NCI-H1048 (cell line): ENCODE measurements at regions not wholly inside any gene's neighbourhood (a gene's known extent, or its start where the extent isn't known, plus 50 kb on each side); places are given as distances from the start of the nearest gene placed in this dataset.

Source experiments
- DNase-seq: peaks from one replicate; lab custom pipeline; 2025; lab: John Stamatoyannopoulos, UW

DNA sequence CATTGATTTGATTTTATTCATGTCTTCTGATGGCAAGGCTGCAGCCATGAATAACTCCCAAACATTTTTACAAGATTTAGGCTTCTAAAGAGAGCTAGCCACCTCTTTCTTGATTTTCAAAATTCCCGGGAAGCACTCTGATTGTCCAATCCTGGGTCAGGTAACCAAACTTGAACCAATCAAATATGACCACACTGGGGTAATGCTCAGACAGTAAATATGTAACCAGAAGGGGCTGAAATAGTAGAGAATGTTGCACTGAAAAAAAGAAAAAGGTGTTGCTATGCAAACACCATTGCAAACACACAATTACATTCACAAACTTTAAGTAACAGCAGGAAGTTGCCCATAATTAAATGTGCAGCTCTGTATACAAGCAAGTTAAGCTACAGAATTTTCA, 112.9 kb upstream of the IQCM start:
- no peak for DNase-seq

DNA sequence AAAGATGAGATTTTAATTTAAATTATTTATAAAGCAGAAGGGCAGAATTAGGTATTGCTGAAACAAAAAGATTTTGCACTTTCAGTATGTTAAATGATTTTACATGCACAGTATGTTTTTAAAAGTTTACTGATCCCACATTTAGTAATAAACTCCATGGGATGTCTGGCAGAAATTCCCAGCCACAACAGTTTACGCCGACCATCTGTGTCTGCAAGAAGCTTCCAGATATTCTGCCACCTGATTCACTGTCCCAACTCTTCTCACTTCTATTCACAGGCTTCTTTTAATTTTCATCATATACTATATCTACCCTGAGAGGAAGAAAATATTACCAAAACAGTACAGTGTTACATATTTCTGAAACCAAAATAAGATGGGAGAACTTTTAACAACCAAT, 115.8 kb upstream of the IQCM start:
- DNase-seq = no peak

DNA sequence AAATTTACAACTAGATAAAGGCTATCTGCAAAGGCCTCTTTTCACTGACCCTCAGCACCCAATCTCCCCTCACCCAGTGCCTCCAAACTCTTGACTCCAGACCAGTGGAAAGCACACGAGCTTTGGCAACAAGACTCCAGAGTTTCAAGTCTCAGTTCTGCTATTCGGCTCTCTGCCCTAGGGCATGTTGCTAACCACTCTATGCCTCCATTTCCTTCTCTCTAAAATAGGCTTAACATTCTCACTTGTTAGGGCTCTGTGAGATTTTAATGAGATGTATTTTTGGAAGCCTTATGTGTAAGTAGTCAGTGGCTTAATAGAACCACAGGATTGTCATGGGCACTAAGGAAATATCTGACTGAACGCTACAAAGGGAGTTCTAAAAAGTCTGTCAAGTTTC, 116.5 kb upstream of the IQCM start:
- no peak for DNase-seq

DNA sequence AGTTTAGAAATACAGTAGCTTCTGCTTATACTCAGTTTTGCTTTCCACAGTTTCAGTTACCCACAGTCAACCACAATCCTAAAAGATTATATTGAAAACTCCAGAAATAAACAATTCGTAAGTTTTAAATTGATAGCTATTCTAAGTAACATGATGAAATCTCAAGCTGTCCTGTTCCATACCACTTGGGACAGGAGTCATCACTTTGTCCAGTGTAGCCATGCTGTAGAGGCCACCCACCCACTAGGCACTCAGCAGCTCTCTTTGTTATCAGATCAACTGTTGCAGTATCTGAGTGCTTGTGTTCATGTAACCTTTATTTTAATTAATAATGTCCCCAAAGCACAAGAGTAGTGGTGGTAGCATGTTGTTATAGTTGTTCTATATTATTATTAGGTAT, 117.5 kb upstream of the IQCM start:
- no peak for DNase-seq

DNA sequence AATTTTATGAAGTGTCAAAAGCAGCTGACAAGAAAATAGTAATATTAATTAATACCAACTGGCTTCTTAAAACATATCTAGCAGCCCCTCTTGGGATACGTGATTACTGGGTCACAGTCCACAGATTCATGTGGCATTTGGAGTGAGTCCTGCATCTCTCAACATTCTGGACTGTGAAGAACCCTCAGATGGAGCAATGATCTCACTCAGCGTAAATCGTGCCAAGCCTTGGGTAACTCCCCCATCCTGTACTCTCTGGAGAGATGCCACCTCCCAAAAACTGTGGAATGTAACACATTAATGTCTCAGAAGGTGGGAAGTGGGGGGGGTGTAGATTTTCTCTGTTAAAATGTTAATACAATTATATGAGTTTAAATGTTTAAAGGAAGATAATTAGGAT, 118.2 kb upstream of the IQCM start:
- no peak for DNase-seq

DNA sequence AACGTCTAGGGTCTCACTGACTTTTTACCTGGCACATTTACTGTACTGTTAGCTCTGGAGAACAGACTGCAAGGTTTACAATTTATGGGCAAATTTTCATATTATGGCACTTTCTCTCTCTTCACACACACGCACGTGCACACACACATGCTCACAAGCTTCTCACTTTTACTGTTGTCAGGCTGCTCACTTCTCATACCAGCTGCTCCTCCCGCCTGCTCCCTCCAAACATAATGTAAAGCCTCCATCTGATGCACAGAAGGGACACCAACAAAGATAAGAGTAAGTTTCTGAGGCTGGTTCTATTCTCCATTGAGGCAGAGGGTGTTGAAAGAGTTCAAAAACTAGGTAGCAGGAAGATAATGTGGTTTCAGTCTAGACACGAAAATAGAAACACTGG, 128.9 kb upstream of the DCLK2 start:
- no peak for DNase-seq

DNA sequence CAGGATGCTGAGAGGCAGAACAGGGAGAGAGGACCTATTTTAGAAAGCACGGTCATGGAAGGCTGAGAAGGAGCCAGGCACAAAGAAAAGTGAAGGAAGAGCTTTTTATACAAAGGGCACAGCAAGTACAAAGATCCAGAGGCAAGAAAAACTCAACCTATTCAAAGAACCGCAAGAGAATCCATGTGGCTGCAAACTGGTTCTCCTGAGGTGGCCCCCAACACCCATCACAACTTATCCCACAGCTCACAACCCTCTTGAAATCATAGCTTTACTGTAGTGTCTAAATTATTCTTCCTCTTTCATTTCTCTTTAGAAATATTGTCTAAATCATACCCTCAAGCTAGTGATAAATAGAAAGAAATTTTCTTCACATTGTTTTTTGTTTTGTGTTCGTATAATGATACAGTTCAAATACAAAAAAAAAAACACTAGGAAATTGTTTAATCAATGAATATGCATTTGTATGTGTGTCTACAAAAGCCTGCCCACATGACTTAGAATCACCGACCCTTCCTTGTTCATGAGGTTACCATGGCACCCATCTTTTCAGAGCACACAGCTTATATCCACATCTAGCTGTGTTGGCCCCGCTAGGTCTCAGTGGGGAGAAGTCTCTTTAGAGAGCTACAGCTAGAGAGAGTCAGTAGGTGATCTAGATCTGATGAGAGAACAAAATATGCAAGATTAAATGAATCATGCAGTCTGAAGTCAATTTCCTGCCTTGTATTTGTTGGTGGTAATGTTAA, 126.9 kb upstream of the DCLK2 start:
- DNase-seq = no peak

DNA sequence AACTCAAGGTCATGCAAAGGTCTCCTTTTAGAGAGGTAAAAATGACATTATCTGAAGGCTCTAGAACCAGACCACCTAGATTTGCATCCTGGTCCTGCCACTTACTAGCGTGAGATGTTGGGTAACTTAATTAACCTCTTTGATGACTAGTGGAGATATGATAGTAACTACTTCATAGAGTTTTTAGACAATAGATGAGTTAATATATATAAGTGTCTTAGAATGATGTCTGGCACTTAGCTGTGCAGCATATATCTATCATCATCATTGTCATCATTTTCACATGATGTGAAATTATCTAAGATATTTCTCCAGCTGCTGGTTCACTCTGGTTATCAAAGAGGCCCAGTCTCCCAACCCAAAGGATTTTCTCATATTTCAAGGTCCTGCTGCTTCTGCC, 126.1 kb upstream of the DCLK2 start:
- no peak for DNase-seq

DNA sequence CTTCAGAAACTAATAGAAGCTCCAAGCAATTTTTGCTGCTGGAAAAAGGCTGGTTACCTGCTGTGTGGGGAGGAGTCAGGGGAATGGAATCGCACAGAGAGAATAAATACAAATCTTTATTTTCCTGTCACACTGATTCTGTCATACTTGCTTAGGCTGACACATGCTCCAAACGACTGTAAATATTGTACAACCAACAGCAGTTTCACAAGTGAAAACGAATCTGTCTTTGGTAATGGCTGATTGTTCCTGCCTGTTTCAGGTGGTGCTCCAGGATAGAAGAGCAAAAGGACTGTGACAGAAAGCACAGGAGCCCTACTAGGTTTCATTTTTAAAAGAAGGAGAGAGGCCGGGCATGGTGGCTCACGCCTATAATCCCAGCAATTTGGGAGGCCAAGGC, 125.5 kb upstream of the DCLK2 start:
- DNase-seq = no peak

DNA sequence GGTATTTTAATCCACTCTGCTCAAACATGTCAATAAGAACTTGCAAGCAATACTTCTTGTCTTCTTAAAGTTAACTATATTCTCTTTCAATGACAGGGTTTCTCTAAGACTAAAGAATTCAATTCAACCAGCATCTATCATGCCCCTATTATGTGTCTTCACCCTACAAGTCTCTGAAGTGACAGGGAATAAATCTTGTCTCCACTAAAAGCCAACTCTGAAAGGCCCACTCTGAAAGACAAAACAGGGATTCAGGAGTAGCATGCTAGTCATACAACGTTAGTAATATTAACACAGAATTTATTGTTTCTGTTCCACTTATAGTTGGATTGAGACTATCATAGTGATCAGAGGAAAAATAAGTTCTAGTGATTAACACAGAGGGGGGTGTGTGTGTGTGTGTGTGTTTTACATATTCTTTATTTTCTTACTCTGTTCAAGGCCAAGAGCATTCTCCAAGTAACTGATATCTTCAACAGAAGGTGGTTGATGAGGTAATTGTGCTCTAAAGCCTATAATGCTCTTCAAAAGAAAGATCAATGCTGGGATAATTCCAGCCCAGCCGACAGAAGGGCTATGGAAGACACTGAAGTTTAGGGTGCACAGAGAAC, 122.4 kb upstream of the DCLK2 start:
- no peak for DNase-seq

DNA sequence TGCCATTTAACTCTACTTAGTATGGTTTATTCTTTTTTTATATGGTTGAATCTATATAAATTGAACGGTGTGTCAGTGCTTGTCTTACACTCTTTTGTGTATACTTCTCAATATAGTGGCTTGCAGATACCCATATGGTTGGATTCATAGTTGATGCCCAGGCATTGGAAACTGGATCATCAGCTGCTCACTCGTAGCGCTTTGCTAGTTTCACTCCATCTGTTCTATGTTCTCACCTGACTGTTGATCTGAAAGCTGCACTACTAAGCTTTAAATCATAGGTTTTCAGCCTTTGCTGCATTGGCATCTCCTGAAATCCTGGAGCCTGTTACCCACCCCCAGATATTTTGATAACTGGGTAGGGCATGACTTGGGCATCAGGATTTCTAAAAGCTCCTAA, 121.6 kb upstream of the DCLK2 start:
- DNase-seq = no peak

DNA sequence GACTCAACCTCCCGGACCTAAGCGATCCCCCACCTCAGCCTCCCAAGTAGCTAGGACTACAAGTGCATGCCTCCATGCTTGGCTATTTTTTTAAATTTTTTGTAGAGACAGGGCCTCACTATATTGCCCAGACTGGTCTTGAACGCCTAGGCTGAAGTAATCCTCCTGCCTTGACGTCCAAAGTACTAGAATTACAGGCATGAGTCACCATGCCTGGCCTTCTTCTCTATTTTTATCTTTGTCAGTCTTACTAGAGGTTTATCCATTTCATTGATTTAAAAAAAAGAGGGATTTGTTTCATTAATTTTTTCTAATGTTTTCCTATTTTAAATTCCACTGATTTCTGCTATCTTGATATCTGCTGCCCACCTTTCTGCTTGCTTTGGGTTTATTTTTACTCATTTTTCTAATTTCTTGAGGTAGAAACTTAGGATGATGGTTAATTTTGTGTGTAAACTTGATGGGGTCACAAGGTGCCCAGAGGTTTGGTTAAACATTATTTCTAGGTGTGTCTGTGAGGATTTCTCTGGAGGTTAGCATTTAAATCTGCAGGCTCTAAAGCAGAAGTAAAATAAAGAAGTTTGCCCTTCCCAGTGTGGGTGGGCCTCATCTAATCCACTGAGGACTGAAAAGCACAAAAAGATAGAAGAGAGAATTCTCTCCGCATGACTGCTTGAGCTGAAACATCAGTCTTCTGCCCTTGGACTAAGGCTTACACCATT, 116.2 kb upstream of the DCLK2 start:
- DNase-seq = no peak

DNA sequence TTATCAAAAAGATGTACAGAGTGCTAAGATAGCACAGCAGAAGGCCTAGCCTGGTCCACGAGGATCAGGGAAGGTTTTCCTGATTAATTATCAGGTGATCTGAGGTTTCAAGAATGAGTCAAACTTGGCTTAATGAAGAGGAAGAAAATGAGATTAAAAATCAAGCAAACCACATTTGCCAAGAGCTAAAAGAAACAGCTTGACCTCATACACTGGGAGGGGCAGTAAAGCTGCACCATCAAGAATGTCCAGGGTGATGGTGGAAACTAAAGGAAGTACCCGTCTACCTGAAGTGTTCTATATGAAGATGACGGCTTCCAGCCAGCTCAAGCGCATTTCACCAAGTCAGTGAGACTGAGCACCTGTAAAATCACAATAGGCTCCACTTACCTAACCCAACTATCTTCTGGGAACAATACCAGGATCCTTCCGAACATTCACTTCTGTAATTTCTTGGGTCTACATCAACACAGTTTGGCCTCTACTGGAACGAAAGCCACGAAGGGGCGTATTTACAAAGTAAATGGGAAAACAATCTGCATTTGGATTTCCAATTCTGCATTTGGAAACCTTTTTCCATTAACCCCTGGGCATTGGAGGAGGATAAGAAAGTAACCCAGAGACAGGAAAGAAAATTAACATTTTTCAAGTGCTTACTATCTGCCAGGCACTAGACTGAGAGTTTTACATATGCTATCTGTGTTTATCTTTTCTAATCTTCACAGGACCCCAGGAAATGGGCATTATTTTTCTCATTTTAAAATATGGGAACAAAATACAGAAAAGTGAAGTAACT, 114.0 kb upstream of the DCLK2 start:
- DNase-seq = no peak

DNA sequence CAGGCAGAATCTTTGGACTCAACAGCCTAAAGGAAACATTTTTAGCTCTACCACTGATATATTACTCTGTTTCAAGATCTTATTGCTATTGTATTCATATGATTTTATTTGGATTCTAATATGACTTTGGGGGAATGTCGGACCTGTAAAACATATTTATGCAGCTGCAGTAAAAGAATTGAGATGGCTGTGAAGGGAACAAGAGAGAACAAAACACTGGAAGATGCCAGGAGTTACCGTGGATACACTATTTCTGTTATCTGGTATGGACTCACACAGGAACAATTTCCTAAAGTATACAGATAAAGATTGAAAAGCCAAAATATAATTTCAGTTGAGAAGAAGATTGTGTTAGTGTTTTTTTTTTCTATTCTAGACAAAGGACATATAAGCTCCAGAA, 113.0 kb upstream of the DCLK2 start:
- no peak for DNase-seq

DNA sequence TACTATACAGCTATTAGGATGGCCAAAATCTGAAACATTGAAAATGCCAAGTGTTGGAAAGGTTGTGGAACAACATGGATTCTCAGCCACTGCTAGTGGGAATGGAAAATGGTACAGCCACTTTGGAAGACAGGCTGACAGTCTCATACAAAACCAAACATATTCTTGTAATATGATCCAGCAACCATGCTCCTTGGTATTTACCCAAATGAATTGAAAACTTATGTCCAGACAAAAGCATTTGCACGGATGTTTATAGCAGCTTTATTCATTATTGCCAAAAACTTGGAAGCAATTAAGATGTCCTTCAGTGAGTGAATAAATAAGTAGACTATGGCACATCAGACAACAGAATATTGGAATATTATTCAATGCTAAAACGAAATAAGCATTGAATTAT, 105.8 kb upstream of the DCLK2 start:
- DNase-seq = no peak

DNA sequence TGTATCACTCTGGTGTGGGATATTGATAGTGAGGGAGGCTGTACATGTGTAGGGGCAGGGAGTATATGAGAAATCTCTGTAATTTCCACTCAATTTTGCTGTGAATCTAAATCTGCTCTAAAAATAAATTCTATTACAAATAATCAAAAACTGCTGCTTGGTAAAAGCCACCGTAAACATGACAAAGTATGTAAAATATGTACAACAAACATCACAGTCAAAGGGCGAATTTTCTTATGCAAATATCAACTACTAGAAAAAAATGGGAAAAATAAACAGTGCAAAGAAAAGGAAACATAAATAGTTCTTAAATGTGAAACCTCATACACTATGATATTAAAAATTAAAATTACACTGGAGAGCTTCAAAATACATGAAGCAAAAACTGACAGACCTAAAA, 105.1 kb upstream of the DCLK2 start:
- DNase-seq = no peak

DNA sequence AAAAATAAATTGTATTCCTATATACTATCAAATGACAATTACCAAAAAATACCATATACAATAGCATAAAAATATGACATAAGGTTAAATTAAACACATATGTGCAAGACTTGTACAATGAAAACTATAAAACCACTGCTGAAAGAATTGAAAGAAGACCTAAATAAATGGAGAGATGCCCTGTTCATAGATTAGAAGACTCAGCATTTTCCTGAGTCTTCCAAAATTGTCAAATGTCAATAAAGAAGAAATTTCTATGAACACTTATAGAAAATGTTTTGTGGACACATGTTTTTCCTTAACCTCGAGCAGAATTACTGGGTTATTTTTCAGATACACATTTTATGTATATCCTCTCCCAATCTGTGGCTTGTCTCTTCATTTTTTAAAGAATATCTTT, 103.1 kb upstream of the DCLK2 start:
- DNase-seq = no peak

DNA sequence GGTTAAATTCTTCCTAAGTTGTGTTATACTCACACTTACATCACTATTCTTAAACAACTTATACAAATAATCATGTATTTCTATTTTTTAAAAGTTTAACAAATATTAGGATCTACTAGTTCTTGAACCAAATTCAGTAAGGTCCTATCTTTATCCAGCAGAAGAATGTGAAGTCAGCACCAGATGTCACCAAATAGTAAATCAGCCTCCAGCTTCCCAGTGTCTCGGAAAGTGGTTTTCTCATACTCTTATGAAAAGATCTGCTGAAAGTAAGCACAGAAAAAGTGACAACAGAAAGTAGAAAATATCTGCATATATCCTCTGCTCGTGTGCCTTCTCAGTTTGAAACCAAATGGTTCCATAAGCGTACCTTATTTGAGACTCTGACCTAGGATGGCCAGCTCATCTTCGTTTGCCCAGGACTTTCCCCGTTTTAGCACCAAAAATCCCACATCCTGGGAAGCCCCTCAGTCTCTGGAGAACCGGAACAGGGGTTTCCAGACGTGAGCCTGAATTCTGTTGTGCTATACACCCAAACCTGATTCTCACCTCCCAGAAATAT, 98.0 kb upstream of the DCLK2 start:
- DNase-seq = no peak

DNA sequence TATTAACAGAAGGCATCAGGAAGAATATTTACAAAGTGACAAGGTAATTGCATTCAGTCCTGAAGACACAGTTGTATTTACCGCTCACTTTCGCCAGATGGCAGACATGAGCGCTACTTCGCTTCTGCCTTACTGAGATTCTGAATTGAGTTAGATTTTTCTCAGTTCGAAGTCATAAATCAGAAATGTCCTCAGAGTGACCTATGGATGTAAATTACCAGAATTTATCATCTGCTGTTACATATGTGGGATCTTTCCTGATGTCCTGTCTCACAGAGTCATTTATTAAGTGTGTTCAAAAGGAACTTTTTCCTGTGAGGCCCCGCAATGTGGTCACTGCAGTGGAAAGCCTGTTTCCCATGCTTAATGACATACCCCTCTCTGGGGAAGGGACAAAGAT, 97.3 kb upstream of the DCLK2 start:
- no peak for DNase-seq

DNA sequence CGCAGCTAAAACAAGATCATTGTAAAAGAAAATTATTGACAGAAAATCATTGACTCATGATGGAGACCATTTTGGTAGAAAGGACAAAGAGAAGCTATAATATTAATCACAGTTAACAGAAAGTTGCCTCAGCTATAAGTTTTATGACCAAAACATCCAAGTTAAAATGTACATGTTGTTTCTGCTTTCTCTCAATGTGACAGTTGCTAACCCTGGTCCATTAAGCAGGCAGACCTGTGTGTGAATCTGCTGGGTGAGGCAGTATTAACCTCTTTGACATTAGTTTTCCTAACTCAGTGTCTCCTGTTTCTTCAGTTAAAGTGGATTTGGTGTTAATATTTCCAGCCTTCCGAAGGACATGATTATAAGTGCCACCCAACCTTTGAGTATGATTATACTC, 94.8 kb upstream of the DCLK2 start:
- DNase-seq = no peak

DNA sequence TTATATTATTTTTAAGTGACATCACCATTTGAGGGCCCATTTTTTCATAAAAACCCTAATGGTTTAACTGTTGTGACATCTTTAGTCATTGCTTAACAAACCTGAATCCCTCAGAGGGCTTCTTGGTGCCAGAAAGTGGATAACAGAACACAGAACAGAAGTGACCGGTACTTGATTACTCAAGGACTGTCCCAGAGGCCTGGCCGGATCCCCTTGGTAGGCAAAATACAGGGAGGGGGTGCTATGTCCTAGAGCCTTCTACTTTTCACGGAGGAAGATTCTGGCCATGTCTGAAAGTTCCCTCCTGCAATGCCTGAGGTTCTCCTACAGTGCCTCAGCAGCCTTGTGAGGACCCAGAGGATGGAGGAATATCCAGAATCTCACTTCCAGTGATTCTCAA, 94.3 kb upstream of the DCLK2 start:
- DNase-seq = no peak

DNA sequence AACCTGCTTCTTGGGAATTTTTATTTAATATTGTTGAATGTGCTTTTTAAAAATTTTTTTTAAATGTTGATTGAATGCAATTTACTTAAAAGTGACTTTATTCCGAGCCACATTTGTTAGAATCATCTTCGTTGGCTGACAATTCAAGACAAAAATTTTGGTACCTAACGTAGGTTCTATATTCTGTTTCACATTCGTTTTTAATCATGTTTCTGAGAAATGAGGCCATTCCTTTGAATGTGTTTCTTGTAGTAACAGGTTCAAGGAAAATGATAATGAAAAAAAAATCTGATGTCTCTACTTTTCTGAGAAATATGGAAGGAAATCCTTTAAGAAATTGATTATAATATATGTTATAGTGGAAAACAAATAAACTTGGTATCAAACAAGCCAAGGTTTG, 92.3 kb upstream of the DCLK2 start:
- no peak for DNase-seq
